GM21619 (cell line): ENCODE measurements at regions not wholly inside any gene's neighbourhood (a gene's known extent, or its start where the extent isn't known, plus 50 kb on each side); places are given as distances from the start of the nearest gene placed in this dataset.

Experiments used
- ATAC-seq: cut with Tn5 transposase; IDR thresholded peaks from one replicate; pipeline ENCODE4 v1.9.1; 2021; ENCODE audit not compliant: unreplicated experiment

DNA sequence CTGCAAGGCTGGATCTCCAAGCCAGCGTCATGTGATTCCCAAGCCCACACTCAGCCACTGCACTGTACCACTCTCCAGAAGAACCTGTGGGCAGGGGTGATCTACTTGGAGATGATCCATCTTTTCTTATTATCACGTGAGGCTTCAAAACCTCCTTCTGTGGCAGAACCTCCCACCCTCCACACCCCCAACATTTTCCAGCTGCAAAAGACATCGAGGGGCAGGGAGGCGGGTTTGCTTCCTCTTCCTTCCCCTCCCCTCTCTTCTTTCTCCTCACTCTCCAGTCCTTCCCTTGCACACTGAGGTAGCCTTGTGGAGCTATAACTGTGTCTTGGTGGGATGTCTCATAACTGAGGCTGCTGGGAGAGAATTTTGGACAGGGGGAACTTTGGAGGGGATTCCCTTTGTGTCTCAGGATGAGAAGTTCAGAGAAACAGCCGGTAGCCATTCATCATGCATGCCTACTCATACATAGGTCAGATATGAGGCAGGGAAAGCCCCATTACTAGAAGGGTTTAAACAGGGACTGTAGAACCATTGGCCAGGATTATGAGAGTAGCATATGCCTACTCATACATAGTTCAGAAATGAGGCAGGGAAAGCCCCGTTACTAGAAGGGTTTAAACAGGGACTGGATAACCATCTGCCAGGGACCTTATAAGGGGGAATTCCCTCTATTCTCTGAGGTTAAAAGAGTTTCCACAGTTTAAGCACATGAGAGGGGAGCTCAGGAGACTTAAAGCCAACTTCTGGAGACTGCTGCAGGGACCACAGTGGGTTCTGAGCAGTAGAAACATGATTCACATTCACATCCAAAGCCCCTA is 420.7 kb upstream of the CADM1 start:
- peak; percentile 69 for ATAC-seq

DNA sequence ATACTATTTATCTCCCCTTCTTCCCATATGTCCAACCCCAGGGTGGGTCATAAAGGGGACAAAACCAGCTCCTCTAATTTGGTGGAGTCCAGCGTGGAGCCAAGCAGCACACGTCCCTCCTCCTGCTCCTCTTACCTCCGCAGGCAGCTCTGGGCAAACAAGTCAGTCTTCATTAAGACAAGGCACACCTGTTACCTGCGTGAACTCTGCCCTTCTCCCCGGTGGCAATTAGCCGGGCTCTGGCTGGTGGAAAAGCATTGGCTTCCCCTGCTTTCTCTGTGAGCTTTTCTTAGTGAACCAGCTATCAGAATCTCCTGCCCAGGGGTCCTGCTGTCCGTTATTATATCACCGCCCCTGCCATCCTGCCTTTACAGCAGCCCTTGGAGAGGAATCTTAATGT is 418.7 kb upstream of the CADM1 start:
- no peak for ATAC-seq

DNA sequence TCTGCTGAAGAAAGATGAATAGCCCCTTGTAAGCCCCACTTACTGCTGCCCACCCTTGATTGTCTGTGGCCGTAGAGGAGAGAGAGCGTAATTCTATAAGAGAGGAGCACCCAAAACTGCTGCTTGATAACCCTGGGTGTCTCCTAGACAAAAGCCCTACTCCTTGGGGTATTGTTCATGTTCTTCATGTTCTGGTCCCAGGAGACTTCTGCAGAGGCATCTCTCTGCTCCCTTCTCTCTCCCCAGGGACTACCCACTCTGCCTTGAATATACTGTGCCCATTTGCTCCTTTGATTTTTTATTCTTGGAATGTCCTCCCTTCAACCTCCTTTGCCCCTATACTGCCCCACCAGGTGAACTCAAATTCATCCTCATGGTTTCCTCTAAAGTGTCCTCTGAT is 417.8 kb upstream of the CADM1 start:
- ATAC-seq: no peak

DNA sequence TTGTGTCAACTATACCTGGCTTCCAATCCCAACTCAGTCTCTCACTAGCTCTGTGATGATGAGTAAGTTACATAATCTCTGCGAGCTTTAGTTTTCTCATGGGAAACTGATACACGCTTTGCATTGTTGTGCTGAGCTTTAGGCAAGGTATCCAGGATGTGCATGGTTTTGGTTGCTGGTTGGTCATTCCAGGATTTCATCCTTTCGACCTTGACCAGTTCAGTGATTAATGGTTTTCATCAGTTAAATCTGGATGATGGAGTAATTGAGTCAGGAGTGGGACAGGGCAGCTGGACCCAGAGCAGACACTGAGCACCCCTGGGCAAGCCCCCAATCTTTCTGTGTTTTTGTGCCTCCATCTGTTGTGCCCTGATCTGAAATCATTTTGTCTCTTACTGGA is 417.3 kb upstream of the CADM1 start:
- ATAC-seq: peak; percentile 11

DNA sequence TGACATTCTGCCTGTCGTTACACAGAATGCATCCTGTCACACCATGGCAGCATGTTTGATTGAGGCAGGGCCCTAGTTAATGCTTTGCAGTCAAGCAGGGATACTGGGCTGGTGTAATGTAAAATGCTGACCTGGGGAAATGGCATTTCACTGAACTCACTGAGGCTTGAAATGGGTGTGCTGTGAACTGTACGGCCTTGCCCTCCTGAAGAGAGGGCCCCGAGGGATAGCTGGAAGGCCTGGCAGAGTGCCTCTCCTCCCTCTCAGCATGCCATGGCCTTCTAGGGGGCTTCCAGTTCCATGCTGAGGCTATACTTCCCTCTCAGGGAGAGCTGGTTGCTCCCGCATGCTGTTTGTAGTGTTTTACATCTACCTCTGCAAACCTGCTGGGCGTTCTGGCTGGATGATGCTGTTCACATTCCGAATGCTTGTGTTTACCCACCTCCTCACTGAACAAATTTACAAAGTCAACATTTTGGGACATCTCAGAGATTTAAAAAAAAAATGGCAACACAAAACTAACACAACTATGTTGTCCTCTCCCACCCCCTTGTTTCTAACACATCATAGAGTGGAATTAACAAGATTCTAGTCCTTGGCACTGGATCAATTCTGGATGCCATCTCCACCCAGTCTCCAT is 416.7 kb upstream of the CADM1 start:
- no peak for ATAC-seq

DNA sequence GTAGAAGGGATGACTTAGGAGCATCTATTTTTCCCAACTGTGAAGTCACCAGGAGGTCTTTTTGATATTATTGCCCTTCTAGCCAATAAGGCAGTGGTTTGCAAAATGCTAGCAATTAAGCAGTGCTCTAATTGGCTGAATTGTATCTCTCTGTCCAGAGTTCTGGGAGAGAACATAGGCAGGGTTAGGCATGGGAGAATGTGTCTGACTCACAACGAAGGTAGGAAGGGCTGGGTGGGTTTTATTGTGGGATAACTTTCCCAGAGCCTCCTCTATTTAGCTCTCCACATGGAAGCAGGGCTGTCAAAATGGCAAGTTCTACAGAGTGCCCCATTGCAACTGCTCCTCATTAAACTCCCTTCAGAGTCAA is 415.9 kb upstream of the CADM1 start:
- ATAC-seq: peak; percentile 5

DNA sequence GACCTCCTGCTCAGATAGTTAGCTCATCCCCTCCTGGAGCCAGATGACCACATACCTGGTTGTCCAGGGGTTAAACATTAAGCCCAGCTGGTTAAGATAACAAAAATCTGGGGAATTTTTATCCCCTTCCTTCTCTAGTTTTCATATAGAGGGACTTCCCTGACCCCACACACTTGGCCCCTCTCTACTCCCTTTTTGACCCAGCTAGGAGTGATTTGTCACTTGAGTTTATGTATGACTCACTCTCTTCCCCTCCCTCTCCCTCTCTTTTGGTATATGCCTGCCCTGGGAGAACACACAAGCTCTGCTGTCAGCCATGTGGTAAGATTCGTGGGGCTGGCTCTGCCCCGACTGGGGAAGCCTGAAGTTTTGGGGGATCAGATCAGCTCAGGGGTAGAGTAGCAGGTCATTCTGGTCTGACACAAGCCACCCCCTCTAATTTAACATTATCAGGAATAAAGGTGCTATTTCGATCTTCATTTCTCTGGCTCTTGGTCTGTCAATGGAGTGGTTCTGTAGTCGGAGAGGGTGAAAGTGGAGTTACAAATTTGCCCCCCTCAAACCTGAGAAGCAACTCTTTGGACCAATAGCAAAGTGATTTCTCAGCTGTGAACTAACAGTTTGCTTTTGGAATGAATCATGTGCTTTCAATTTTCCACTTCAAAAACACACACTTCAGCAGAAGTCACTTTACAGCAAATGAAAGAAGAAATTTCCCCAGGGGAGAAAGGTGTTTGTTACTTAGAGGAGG is 415.3 kb upstream of the CADM1 start:
- peak; percentile 49 for ATAC-seq

DNA sequence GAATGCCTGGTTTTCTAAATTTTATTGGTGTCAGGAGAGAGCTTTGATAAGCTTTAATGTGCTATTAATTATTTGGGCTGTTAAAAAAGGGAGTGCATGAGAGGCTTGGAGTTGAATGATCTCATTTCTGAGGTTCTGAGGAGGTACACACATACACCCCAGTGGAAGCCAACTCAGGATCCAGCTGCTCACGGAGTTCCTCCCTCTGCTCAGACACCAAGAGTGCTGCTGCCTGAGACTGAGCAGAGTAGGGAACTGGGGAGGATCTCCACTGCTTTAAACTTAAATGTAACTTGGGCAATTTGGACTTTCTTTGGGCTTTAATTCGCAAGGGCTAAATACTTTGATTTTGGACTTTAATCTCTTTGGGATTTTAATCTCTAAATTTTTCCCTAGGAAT is 414.4 kb upstream of the CADM1 start:
- no peak for ATAC-seq

DNA sequence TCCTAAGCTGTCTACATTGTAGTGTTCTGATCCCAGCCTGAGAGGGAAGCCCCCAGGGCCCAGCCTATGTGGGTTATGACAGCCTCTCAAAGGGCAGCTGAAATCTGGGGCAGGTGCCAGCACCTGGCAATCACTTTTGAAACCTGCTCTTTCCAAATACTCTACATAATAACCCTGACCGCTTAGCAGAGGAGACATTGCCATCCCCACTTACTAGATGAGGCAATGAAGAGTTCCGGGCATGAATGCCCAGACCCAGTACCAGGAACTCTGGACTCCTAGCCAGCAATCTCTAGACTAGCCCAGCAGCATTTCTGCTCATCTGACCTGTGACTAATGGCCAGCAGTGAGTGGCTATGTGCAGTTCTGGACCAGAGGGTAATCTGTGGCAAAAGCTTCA is 412.4 kb upstream of the CADM1 start:
- ATAC-seq: no peak

DNA sequence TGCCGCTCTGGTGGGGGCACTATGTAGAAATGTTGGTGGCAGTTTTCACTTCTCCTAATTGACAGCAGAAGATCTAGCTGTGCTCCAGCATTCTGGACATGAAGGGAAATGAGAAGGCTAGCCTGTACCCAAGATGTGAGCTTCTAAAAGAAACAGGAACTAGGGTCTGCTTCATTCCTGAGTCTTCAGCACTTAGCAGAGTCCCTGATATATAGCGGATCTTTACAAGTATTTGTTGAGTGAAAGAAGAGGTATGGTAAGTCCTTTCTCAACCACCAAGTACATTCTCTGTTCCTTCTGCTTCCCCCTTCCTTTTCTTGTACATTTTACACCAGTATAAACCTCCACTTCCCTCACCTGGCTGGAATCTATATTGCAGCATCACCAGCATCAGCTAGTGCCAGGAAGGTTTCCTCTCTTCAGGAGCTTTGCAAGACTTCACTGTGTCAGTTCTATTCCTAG is 408.3 kb upstream of the CADM1 start:
- no peak for ATAC-seq

DNA sequence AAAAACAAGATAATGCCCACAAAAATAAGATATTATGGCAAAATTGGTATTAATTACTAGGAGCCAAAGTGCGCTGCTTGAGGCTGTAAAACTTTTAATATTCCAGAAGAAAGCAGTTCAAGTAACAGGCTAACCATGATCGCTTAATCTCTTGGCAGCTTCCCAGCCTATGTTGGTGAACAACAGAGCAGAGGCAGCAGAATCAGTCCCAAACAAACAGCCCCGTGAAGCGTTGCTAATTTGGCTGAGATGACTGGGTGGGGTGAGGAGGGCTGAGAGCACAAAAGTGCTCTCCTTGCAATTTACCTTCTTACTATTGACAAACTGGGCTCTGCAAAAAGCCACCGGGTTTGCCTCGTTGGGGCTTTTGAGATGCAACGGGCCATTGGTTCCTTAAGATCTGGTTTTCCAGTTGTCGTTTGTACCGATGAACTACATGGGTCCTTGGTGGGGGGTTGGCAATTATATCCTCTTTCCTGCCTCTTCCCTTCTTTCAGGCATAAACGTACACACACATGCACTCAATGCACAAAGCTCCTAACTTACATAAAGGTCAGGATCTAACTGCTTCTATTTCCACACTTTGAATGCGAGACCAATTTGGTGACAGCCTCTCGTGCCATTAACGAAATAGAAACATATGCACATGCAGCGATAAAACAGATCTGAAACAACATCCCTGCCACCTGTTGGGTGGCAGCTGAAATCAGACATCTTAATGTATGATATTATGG is 407.6 kb upstream of the CADM1 start:
- no peak for ATAC-seq

DNA sequence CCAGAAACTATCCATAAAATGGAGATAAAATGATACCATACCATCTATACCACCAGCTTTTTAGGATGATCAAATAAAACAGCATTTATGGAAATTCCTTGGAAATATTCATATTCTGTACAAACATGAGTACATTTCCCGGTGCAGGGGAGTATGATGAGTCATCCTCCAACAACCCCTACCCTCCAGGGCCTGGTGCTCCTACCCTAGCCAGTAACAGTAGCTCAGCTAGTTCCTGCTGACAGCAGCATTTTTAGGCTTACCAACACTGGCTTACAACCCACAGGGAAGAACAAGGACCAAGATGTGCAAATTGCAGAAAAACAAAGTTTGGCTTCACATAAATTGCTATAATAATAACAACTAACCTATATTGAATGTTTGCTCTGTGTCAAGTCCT is 406.2 kb upstream of the CADM1 start:
- ATAC-seq: no peak

DNA sequence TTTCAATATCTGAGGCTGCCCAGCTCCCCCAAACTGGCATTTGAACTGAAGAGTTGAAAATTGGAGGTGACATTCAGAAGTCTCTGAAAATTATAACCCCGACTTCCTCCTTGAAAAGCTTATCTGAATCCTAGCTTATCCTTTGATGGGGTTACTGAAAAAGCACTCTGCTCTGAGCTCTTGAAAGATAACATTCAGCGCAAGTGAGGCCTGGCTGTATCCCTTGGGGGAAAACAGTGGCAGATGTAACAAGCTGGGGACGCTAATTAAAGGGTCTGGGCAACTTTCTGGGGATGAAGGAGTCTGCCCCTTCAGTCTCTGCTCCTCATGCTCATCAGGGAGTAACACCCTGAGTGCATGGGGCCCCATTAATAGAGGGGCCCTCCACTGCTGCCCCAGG is 402.0 kb upstream of the CADM1 start:
- no peak for ATAC-seq

DNA sequence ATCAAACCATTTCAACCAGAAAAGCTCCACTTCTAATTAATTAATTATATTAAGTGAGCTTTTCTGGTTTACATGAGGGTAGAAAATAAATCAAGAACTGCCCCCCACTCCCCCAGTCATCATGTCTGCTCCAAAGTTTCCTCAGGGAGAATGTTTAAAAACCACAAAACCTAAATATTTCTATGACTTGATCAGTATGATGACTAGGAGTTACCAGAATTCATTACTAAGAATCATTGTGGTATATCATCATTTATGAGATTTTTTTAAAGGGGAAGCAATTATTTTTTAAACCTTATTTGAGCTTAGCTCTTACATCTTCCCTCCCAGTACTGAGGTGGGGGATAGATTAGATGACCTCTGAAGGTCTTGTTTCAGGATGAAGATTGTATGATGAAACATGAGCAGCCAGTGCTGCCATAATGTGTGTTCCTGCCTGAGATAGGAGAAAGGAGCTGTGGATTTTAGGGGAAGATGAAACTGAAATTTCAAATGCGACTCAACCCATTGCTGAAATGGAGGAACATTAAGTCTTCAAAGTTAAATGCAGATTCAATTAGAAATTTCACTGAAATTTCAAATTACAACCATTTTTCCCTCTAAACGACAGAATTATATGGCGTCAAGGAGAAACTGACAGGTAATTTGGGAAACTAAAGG is 401.3 kb upstream of the CADM1 start:
- no peak for ATAC-seq

DNA sequence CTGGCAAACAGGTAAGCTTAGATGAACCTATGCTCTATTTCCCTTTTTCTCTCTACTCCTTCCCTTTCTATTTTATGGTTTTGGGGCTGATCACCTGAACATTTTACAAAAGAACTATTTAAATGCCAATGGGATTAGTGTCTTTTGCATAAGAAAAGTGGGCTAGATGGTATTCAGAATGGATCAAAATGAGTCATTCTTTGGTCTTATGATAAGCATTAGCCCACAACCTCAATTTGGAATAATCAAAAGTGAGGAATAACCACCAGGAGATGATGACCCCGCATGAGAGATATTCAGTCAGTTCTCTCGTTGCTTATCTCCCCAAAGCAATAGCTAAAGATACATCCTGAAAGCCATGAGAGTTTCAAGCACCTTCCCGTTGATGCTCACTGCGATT is 399.0 kb upstream of the CADM1 start:
- ATAC-seq: no peak

DNA sequence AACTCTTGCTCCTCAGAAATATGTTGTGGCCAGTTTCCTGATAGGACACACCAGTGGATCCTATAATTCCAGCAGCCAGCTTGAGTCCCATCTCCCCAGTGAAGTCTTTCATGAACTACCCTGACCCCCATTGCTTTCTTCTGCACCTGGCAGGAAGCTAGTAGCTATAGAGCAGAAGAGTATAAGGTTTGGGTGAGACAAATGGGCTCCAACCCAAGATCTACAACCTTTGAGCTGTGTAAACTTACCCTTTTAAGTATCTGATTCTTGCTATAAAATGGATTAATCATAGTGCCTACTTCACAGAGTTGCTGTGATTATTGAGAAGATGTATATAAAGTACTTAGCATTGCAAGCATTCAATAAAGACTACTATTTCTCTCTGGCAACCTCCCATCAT is 396.9 kb upstream of the CADM1 start:
- no peak for ATAC-seq

DNA sequence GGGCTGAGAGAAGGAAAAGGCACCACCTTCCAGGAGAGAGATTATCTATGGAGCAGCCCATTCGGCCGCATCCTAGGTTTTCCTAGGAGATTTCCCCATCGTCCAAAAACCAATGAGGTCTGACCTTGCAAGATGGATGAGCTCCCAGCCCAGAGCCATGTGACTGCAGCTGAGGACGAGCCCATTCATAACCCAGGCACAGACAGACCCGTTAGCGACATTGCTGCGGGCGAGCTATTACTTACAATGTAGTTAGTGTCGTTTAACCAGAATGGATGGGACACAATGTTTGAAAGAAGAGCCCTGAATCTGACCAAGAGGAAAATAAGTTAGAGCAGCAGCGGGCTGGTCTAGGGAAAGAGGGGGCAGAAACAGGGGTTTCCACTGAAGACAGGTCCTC is 395.9 kb upstream of the CADM1 start:
- no peak for ATAC-seq

DNA sequence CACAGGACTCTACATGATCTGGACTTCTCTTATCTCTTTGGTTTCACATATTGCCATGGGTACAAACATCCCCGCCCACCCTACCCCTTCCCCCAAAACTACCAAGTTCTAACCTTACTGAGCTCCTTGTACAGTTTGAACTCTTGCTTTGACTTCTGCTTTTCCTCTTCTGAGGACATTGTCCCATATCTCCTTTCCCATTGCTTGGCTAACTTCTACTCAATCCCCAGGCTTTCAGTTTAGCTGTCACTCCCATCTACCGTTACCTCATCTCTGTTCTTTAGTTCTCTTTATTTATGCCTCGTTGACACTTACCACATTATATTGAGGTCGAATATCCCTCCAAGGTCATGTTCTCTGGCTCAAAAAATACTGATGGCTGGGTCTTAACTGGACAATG is 393.5 kb upstream of the CADM1 start:
- no peak for ATAC-seq

DNA sequence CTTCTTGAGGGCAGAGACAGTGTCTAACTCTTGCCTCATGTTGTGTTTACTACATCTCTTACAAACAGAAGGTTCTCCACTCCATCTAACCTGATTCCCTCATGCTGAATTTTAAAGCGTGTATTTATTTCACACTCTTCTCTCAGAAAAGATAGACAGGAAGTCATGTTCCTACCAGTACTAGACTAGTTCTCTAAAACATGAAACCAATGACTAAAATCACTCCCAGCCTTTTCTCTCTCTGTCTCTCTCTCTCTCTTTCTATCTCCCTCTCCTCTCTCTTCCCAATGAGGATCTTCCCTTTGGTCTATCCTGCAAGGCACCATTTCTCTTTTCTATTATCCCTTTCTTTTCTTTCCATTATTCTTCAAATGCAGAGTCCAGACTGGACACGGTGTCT is 391.9 kb upstream of the CADM1 start:
- ATAC-seq: peak; percentile 54

DNA sequence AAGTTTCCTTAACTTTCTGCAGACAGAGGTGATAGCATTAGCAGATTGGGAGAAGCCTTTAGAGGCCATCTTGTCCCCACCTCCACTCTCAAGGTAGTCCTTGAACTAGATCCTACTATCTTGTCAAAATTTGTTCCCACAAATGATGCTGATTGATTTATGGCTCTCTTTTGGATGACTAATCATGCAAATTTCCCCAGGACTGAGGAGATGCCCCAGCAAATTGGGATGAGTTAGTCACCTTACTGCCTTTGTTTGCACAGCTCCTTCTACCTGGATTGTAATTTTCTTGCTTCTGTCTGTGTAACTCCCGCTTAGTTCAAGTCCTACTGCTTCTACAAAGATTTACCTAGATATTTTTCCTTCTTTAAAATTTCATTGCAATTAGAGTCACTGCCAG is 391.4 kb upstream of the CADM1 start:
- ATAC-seq: no peak

DNA sequence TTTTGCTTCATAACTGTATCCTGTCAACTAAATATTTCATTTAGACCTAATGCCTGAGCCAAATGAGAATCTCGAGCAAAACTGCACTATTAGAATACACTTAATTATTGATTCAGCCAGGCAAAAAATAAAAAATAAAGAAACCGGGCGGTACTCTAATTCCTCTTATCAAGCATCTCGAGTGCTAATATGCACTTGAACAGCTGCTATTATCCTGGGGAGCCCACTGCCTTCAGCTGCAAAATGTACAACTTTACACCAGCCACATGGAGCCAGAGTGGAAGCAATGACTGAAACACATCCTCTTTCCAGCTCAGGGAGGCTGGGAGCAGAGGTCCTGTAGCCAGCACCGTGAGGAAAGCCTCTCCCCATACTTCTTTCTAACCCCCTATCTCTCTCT is 390.0 kb upstream of the CADM1 start:
- ATAC-seq: no peak
